ENCODE measurements at regions not wholly inside any gene's neighbourhood (a gene's known extent, or its start where the extent isn't known, plus 50 kb on each side); places are given as distances from the start of the nearest gene placed in this dataset.

GRCh38 chr1:37305841-37306240 lies 168.5 kb upstream of the ZC3H12A start:
- DNase-seq (ENCODE audit: low spot score), result no peak
- TF ChIP-seq CTCF (IDR thresholded peaks at IDR 0.05), result no peak
- Histone ChIP-seq H3K4me3 (no peak overlapping the region), H3K27ac (no peak overlapping the region)

GRCh38 chr1:37306461-37306860 lies 167.9 kb upstream of the ZC3H12A start:
- no peak overlapping the region for H3K4me3 ChIP-seq
- DNase-seq (ENCODE audit: low spot score), result no peak
- no peak overlapping the region for H3K27ac ChIP-seq
- TF ChIP-seq CTCF (IDR thresholded peaks at IDR 0.05), result no peak

- Histone ChIP-seq H3K27ac (no peak overlapping the region), H3K4me3 (no peak overlapping the region)
- no peak for DNase-seq (ENCODE audit: low spot score)
- no peak for TF ChIP-seq CTCF (IDR thresholded peaks at IDR 0.05)
Observed at GRCh38 chr1:37306871-37307270, 167.5 kb upstream of the ZC3H12A start.

GRCh38 chr1:37308031-37308960 lies 166.1 kb upstream of the ZC3H12A start:
- no peak for TF ChIP-seq CTCF (IDR thresholded peaks at IDR 0.05)
- Histone ChIP-seq H3K4me3 (no peak overlapping the region), H3K27ac (no peak overlapping the region)
- DNase-seq (ENCODE audit: low spot score), result no peak

- Histone ChIP-seq H3K27ac (no peak overlapping the region), H3K4me3 (no peak overlapping the region)
- TF ChIP-seq CTCF (IDR thresholded peaks at IDR 0.05), result no peak
- no peak for DNase-seq (ENCODE audit: low spot score)
Observed at GRCh38 chr1:37309574-37309973, 164.8 kb upstream of the ZC3H12A start.

- Histone ChIP-seq H3K4me3 (no peak overlapping the region), H3K27ac (no peak overlapping the region)
- no peak for DNase-seq (ENCODE audit: low spot score)
- TF ChIP-seq CTCF (IDR thresholded peaks at IDR 0.05), result no peak
Observed at GRCh38 chr1:37310064-37310463, 164.3 kb upstream of the ZC3H12A start.

- Histone ChIP-seq H3K27ac (no peak overlapping the region), H3K4me3 (no peak overlapping the region)
- no peak for DNase-seq (ENCODE audit: low spot score)
- TF ChIP-seq CTCF (IDR thresholded peaks at IDR 0.05), result no peak
Observed at GRCh38 chr1:37315371-37315846, 159.0 kb upstream of the ZC3H12A start.

All from coronary artery (tissue), 2 donors.